Activated CD8-positive, alpha-beta memory T cell treated with anti-CD3 and anti-CD28 coated beads, Interleukin-2, amount 50 U/mL, for 4 hours (primary cell): ENCODE measurements at regions not wholly inside any gene's neighbourhood (a gene's known extent, or its start where the extent isn't known, plus 50 kb on each side); places are given as distances from the start of the nearest gene placed in this dataset.
"Not testable (repeated sequence)": the region's sequence is repeated elsewhere in the genome, so short reads cannot be mapped to it uniquely, and the experiment has no call there.

Source experiments
- DNase-seq: peaks from one replicate; pipeline ENCODE4 v3.0.0-alpha.2; 2020

DNA sequence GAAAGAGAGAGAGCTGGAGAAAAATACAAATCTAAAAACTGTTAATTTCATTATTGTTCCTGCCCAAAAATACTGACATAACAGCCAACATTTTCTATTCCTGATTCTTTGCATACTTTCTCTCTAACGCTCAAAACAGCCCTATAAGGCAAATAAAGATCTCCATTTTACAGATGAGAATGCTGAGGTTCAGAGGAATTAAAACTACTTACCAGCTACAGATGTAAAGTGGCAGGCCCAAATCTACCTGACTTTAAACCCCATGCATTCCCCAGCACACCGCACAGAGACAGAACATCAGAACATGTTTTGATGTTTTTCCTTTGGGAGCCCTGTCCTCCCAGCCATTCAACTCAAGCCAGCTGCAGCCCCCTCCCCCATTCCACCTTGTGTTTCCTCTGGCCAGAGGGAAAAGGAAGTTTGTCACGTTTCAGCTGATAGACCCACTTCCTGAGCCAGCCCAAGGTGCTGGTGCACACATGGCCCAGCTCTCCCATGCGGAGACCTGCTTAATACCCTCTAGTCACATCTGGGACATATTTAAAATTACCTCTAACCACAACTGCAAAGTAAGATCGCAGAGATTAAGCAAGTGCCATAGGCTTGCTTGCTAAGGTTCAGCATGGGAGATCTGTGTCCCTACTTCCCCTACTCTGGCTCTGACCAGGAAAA lies 133.1 kb upstream of the NFIA start:
- no peak for DNase-seq

DNA sequence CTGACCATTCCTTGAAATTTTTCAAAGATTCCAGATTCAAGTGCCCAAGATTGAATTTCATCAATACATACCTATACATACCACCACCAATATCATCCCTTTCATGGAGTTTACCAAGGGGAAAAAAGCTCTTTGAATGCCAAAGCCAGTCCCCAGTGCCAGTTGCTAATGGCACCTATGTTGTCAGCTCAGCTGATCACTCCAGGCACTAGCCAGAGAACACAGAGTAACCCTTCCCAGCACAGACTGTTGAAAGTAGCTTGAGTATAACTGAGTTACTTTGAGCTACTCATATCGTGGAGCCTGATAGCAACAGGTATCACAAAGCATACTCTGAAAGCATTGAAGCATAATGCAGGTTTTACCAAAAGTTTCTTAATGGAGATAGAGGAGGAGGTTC lies 133.9 kb upstream of the NFIA start:
- no peak for DNase-seq

DNA sequence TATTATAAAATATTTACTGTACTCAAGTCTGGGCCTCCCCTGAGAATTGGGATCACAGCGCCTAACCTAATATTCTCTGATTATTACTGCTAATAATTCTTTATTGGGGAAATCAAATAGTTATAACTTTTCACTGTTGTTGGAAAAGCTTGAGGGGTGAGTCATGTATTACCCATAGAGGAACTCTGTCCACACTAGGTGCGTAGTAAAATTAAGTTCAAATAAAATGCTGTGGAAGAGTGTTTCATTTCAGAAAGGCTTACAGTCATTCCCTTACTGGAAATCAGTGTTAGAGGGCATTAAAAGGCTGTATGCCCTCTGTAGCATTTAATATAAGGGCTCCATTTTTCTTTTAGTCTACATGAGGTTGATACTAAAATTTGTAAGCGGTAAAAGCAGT lies 135.0 kb upstream of the NFIA start:
- no peak for DNase-seq

DNA sequence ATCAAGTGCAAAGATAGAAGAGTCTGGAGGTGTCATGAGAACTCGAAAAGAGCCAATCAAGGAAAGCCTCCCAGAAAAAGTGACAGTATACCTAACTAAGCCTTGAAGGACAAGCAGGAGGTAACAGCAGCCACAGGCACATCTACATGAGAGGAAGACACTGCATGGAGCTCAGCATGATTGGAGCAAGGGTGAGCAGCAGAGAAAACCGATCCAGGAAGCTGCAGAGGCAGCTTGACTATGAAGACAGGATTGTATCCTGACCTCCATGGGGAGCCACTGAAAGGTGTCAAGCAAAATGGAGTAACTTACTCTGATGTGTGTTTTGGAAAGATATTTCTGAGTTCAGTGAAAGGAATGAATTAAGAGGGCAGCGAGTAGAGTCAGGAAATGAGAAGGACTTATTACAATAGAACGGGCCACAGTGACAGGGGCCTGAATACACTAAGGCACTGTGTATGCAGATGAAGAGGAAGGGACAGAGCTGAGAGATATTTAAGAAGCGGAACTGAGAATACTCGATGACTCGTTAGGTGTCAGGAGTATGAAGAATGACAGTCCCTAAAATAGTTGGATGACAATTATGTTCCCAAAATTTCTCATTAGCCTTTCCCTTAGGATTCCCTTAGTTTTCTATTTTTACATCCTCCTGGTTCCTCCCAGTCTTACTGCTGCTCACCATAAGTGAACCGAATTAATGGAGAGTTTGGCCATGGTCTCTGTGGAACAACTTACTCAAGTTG lies 139.3 kb upstream of the NFIA start:
- no peak for DNase-seq

DNA sequence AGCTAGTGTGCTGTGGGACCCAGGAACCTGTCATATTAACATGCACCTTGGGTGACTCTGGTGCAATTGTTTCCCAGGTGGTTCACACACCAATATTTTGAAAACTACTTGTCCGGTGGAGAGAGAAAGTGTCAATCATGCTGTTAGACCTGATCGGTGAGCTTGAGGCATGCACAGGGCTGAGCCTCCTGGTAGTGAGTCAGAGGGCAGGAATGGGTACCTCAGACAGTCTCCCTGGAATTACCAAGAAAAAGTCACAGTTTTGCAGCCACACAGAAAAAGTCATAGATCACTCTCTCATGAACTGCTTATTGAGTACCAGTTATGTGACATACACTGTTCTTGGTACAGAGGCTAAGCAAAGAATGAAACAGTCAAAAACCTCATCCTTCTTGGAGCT lies 140.1 kb upstream of the NFIA start:
- DNase-seq = no peak

DNA sequence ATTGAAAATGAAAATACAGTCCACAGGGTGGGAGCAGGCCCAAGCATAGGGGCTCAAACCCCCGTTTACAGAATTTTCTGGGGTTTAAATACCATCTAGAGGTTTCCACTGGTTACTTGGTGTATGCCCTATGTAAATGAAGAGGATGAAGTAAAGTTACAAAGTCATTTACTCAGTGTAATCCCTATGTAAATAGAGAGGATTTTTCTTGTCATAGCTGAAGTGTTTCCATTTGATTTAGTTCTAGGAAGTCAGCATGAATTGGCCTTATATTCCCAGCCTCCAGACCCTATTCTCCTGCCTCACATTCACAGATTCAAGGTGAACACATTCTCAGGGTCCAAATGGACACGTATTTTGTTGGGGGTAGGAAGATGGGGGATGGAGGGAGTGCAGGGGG lies 141.7 kb upstream of the NFIA start:
- DNase-seq = not testable (repeated sequence)

DNA sequence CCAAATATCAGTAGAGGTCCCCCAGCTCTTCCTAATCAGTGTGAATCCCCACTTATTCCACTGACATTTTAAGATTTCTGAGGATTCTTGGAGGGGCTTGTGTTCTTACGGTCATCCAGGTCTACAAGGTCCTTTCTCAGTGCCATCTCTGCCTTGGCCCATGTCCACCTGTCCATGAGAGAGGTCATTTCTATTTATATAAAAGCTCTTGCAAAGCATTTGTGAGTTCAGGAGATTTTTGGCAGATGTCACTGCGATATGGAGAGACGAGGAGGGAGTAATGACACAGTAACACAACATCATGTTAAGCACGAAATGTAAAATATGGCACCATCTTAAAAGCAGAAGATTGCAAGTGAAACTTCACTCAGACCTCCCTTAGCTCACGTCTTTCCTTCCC lies 144.6 kb upstream of the NFIA start:
- no peak for DNase-seq

DNA sequence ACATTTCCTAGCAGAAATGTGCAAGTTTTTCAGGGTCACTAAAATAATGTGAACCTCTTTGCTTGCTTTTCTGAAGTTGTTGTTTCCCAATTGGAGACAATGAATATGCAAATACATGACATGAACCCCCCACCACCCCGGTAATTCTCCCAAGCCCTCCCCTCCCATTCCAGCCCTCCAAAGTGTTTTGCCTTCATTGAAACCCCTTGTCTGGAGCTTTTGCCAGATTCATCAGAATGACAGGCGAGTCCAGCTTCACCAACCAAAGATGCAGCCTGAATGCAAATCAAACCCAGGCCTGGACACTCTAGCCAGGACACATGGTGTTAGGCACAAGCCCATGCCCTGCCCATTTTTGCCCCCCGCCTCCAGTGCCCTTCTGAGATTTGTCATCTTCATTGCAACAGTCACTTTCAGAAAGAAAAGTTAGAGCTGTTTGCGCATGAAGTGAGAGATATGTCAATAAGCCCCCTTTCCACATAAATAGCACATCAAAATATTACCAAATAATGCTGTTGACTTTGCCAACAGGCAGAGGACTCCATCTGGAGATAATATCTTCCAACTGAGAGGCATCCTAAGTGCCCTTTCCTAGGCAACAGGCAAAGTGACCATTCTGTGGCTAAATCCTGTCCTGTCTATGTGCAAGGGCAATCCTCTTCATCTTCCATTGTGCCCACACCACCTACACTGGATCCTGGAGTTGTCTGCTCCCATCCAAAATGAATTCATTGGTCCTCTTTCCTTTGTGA lies 145.6 kb upstream of the NFIA start:
- DNase-seq = no peak

DNA sequence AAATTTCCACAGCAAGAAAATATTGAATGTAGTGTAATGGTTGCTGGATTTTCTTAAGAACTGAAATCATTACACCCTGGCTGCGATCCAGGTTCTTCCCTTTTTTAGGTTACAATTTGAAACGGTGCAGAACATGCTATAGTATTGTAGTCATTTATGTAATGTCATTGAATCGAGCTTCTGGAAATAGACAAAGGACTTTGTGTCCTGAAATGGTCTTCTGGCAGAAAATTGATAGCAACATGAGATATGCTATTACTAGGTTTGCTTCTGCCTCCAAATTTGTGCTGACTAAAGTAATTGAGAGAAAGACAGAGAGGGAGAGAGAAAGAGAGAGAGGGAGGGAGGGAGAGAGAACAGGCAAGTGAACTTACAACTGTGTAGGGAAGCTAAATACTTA lies 146.2 kb upstream of the NFIA start:
- DNase-seq = no peak

DNA sequence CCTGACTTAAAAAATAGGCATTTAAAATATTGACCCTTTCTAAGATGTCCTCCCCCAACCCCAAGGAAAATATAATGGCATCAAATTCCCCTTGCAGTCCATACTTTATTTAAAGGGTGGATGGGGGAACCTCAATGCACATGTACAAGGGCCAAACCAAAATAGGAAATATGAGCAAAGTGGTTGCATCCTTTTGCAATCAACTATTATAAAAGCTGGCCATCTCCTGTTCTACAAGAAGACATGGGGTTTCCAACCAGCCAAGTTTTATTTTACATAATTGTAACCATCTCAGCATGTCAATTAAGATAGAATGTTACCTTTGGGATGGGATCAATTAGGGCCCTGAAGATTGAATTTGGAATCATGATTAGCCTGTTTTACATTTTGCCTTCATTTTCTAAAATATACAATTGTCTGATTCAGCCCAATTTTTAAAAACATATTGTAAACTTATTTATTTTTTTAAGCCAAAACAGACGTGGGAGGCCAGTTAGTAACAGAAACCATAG lies 146.7 kb upstream of the NFIA start:
- no peak for DNase-seq

DNA sequence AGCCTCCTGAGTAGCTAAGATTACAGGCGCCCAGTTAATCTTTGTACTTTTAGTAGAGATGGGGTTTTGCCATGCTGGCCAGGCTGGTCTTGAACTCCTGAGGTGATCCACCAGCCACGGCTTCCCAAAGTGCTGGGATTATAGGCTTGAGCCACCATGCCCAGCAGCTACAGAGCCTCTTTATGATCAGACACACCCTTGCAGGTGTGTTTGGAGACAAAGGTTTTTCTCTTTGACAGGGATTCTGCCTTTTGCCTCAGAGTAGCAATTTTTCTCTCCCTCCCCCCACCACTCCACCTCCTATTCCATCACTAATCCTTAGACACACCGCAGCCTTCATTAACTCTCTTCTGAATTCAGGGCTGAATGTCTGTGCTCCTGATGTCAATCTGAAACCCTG lies 152.2 kb upstream of the NFIA start:
- DNase-seq = no peak

DNA sequence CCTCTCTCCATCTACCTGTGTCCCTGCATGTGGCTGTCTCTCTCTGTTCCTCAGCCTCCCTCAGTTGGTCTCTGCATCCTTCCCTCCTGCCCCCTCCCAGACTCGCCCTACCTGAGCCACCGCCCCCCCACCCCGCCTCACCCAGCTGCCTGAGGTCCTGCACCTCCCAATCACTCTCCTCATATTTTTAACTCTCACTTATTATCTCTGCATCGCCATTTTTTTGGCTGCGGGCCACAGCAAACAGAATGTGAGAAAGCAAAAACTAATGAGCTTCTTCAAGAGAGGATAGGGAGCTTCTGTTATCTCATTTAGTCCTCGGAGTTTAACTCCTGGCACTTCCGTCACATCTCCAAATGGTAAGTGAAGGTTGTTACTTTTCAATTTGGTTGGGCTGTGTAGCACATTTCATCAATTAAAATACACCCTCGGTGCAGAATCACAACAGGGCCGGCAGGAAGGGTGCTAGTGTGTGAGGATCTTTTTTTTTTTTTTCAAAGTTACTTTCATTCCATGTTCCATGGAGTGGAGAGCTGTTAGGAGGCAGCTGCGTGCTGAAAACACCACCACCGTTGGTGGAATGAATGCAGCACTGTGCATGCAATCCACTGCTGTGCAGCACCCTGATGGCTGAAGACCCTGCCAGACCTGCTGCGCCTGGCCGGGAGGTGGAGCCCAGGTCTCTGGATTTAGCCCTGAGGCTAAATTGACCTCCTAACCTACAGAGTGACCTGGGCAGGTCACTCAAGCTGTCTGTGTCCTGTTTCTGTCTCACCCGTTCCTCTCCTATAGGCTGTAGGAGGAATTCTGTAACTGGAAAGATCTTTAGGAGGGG lies 157.2 kb upstream of the NFIA start:
- DNase-seq = no peak

DNA sequence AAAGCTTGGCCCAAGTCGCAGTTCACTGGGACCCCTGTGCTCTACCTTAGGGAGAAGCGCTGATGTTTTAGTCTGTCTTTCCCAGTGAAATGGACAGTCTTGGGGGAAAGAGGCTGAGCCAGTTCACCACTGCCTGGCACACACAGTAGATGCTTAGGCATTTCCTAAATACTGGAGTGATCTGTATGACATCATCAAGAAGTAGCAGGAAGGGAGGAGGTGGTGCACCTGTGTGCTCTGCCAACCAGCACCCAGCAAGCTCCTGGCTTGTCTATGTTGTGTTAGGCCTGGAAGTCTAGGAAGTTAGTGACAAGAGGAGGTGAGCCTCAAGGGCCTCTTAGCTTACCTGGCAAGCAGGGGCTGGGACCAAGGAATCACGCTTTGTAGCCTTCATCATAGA lies 158.2 kb upstream of the NFIA start:
- DNase-seq = no peak

DNA sequence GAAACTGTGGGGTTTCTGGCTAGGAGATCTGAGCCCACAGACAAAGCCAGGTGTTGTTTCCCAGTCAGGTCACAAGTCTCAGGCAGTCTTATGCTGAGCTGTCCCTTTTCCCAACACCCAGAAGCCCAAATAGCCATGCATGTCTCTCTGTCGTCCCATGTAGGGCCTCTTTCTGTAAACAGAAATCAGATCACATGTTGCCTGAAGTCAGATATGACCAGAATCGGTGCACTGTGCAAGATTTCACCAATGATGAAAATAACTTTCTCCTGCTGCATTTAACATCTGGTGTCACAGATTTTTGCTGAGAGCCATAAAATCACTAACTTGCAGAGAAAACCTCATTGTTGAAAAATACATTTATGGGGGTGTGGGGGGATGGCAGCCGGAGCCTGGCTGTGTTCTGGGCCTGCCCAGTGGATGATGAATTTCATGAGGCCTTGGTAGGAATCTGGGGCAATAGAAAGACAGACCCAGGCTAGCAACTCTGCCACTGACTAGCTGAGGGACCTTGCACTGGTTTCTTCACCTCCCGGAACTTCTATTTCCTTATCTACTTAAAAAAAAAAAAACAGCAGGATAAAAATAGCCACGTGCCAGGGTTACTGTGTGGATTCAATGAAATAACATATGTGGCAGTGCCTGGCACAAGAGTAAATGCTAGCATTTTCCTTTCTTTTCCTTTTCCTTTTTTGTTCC lies 158.8 kb upstream of the NFIA start:
- DNase-seq = no peak

DNA sequence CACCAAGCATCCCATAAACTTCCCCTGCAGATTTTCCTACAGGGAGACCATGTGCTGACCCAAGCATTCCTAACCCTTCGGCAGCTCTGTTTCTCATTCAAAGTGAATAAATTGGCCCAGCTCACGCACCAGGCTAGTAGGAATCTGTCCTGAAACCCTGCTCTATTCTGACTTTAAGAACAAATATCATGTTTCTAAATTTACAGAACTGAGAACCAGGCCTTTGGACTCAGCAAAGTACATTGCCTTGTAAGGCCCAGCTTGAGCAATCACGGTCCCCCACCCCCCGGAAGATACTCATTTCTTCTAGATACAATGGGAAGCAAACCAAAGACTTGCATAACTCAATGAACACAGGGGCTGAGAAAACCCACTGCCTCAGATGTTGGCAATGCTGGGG lies 160.1 kb upstream of the NFIA start:
- DNase-seq = no peak

DNA sequence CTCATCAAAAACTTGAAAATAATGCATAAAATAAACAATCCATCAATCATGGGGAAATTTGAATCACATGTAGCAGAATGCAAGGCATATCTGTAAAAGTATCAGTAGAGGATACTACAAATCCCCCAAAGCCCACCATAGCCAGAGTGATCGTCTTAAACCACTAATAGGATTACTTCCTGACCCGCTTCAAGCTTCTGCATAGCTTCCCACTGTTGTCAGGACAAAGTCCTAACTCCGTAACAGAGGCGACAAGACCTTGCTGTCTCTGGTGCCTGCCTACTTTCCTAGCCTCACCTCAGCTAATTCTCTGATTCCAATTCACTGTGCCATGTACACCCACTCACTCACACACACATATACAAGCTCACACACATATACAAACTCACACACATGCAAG lies 161.2 kb upstream of the NFIA start:
- DNase-seq = no peak

DNA sequence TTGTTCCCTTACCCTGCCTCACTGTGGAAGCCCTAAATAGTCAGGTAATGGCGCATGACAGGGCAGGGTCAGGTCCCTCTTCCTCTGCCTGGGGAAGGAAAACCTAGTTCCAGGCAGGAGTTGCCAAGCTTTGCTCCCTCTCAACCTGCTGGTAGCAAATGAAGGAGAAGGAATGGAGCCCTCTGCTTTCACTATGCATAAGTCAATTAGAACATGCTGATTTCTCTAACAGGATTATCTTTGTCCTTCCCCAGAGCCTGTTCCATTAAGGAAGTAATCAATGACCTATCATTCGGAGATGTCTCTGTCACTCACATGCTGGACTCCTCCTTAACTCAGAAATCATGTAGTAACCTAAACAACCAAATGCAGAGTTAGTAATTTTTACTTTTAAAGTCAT lies 161.8 kb upstream of the NFIA start:
- DNase-seq = no peak

DNA sequence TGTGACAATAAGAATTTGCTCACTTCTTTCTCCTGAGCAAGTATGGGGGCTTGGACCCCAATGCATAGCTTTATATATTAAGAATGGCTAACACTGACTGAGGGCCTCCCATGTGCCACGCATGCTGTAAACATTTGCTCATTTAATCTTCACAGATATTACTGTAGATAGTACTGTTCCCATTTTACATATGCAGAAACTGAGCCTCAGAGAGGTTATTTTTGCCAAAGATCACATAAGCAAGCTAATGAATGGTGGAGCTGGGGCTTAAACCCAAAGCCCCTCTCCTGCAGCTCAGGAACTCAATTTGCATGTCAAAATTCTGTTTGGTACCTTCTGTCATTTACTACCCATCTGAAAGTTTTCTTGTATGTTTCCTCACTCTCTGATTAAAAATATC lies 163.5 kb upstream of the NFIA start:
- no peak for DNase-seq

DNA sequence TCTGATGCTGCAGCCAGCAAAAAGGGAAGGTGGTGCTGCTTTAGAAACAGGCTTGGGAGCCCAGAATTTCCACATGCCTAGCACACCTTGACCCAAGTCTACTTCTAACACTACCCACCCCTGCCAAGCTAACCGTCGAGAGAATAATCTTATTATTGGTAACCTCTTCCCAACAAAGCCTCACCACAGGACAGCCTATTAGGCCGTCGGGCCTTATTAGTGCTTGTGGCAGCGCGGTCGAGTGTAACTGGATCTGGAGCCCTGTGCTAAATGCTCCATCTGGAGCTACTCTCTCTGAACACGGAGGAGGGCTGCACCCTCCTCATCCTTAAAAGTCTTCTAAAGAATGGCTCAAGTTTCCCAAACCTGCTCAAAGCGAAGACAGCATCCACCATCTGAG lies 165.5 kb upstream of the NFIA start:
- no peak for DNase-seq

DNA sequence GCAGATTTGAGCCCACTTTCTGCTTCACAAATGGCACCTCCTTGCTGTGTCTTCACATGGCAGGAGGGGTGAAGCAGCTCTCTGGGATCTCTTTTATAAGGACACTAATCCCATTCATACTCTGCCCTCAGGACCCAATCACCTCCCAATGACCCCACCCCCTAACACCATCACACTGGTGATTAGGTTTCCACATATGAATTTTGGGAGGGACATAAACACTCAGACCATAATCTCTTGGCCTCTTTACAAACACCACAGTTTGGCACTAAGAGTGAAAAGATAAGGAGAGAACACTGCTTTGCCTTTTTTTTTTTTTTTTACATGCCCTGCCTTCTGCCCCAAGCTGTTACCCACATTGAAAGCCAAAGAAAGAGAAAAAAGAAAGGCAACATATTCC lies 166.2 kb upstream of the NFIA start:
- DNase-seq = no peak

DNA sequence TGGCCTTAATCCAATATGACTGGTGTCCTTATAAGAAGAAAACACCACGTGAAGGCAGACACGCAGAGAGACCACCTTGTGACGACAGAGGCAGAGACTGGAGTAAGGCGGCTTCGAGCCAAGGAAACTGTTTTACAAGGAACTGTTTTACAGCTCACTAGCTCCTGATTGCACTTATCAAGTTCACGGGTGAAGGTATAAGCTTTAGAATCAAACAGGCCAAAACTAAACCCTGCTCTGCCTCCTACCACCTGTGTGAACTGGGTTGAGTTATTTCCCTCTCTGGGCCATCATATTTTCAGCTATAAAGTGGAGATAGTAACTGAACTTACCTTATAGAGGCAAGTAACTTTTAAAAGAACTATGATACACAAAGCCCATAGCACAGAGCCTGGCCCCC lies 166.9 kb upstream of the NFIA start:
- DNase-seq = no peak

DNA sequence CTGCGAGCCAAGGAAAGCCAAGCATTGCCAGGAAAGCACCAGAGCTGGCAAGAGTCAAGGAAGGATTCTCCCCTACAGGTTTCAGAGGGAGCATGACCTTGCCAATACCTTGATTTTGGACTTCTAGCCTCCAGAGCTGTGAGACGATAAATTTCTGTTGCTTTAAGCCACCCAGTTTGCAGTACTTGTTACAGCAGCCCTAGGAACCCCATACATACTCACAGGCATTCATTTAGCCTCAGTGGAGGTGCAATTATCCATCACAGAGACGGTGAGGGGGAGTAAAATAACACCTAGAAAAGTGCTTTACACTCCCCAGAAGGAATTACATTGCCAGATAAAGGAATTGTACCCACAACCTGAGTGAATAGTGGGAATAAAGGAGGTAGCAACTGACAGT lies 167.4 kb upstream of the NFIA start:
- DNase-seq = no peak

DNA sequence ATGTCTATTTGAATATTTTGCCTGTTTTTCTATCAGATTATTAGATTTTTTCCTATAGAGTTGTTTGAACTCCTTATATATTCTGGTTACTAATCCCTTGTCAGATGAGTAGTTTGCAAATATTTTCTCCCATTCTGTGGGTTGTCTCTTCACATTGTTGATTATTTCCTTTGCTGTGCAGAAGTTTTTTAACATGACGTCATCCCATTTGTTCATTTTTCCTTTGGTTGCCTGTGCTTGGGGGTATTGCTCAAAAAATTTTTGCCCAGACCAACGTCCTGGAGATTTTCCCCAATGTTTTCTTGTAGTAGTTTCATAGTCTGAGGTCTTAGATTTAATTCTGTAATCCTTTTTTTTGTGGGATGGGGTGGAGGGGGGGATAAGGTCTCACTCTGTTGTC lies 168.7 kb upstream of the NFIA start:
- not testable (repeated sequence) for DNase-seq
